ENCODE measurements at regions not wholly inside any gene's neighbourhood (a gene's known extent, or its start where the extent isn't known, plus 50 kb on each side); places are given as distances from the start of the nearest gene placed in this dataset.

- H3K27me3 Mint-ChIP-seq (ENCODE audit: low read depth): no peaks in the 10 kb centered on the region
- H3K27ac Mint-ChIP-seq (ENCODE audit: unreplicated experiment): no peak overlapping the region
- H3K9me3 Mint-ChIP-seq: no peaks in the 10 kb centered on the region
- DNase-seq (ENCODE audit: low read depth, low spot score): no peak
- H3K36me3 Mint-ChIP-seq (ENCODE audit: low read depth): no peaks in the 10 kb centered on the region
- no peaks in the 10 kb centered on the region for H3K4me1 Mint-ChIP-seq
- TF ChIP-seq, protein P1, sequence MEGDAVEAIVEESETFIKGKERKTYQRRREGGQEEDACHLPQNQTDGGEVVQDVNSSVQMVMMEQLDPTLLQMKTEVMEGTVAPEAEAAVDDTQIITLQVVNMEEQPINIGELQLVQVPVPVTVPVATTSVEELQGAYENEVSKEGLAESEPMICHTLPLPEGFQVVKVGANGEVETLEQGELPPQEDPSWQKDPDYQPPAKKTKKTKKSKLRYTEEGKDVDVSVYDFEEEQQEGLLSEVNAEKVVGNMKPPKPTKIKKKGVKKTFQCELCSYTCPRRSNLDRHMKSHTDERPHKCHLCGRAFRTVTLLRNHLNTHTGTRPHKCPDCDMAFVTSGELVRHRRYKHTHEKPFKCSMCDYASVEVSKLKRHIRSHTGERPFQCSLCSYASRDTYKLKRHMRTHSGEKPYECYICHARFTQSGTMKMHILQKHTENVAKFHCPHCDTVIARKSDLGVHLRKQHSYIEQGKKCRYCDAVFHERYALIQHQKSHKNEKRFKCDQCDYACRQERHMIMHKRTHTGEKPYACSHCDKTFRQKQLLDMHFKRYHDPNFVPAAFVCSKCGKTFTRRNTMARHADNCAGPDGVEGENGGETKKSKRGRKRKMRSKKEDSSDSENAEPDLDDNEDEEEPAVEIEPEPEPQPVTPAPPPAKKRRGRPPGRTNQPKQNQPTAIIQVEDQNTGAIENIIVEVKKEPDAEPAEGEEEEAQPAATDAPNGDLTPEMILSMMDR (conservative IDR thresholded peaks at IDR 0.05): no peak
- no peak overlapping the region for H3K4me3 Mint-ChIP-seq
These were observed 619.4 kb upstream of the KLF4 start for GRCh38 chr9:108108852-108109448.

DNA sequence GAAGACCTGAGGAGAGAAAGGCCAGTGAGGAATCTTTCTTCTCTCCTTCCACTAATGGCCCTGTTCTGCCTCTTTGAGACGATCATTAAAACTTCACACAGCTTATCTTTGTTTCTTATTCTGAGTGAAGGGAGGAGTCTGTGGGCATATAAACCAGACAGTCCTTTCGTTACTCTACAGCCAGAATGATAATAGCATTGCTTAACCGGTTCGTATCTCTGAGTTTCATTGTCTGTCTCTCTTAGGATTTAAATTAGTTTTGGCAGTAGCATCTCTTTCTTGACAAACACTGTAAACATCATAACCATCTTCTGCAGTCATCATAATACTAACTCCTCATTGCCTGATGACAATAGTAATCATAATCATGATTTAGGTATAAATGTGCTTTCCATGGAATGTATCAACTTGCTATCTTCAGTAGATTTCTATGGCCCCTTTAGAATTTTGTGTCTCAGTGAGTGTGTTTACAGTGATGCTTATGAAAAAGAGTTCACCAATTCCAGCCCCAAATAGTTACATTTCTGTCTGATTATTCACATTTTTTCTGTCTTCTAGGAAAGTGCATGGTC is 618.8 kb upstream of the KLF4 start:
- Mint-ChIP-seq H3K9me3 (no peaks in the 10 kb centered on the region), H3K4me1 (no peaks in the 10 kb centered on the region), H3K27ac (ENCODE audit: unreplicated experiment) (no peak overlapping the region), H3K36me3 (ENCODE audit: low read depth) (no peaks in the 10 kb centered on the region), H3K27me3 (ENCODE audit: low read depth) (no peaks in the 10 kb centered on the region), H3K4me3 (no peak overlapping the region)
- DNase-seq (ENCODE audit: low read depth, low spot score): no peak
- TF ChIP-seq, protein P1 (conservative IDR thresholded peaks at IDR 0.05): no peak

- no peak overlapping the region for H3K4me3 Mint-ChIP-seq
- no peaks in the 10 kb centered on the region for H3K36me3 Mint-ChIP-seq (ENCODE audit: low read depth)
- no peaks in the 10 kb centered on the region for H3K27me3 Mint-ChIP-seq (ENCODE audit: low read depth)
- no peak overlapping the region for H3K27ac Mint-ChIP-seq (ENCODE audit: unreplicated experiment)
- H3K4me1 Mint-ChIP-seq: no peaks in the 10 kb centered on the region
- TF ChIP-seq, protein P1 (conservative IDR thresholded peaks at IDR 0.05): no peak
- H3K9me3 Mint-ChIP-seq: peaks cover 1% of the 10 kb centered on the region
- no peak for DNase-seq (ENCODE audit: low read depth, low spot score)
These were observed 616.3 kb upstream of the KLF4 start for GRCh38 chr9:108105885-108106284.

DNA sequence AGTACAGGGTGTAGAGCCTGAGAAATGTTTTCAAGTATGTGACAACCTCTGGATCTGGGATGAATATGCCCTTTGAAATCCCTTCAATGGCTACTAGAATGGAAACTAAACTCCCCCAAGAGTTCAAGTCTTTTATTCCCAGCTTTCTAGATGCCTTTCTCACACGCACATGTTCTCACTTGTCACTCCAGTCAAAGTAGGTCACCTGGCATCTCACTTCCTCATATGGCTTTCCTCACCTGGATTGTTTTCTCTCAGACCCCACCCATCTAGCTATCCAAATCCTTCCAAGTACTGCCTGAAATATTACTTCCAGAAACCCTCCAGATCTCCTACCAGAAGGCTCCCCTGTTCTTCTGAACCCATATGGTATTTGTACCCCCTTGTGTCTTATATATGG is 615.4 kb upstream of the KLF4 start:
- Mint-ChIP-seq H3K36me3 (ENCODE audit: low read depth) (no peaks in the 10 kb centered on the region), H3K27me3 (ENCODE audit: low read depth) (no peaks in the 10 kb centered on the region), H3K4me1 (peaks cover 7% of the 10 kb centered on the region), H3K9me3 (peaks cover 7% of the 10 kb centered on the region), H3K27ac (ENCODE audit: unreplicated experiment) (no peak overlapping the region), H3K4me3 (no peak overlapping the region)
- TF ChIP-seq, protein P1 (conservative IDR thresholded peaks at IDR 0.05): no peak
- DNase-seq (ENCODE audit: low read depth, low spot score): no peak

- Mint-ChIP-seq H3K36me3 (ENCODE audit: low read depth) (no peaks in the 10 kb centered on the region), H3K9me3 (peaks cover 7% of the 10 kb centered on the region), H3K27me3 (ENCODE audit: low read depth) (no peaks in the 10 kb centered on the region), H3K4me3 (no peak overlapping the region), H3K27ac (ENCODE audit: unreplicated experiment) (no peak overlapping the region), H3K4me1 (peaks cover 7% of the 10 kb centered on the region)
- TF ChIP-seq, protein P1 (conservative IDR thresholded peaks at IDR 0.05): no peak
- no peak for DNase-seq (ENCODE audit: low read depth, low spot score)
These were observed 613.6 kb upstream of the KLF4 start for GRCh38 chr9:108103046-108103693.

Measured in neural crest cell (in vitro differentiated cells).